Skeletal muscle satellite cell (primary cell): ENCODE measurements at regions not wholly inside any gene's neighbourhood (a gene's known extent, or its start where the extent isn't known, plus 50 kb on each side); places are given as distances from the start of the nearest gene placed in this dataset.
"Not testable (repeated sequence)": the region's sequence is repeated elsewhere in the genome, so short reads cannot be mapped to it uniquely, and the experiment has no call there.

Experiments
- H3K27me3 ChIP-seq: 2 replicates; pipeline ENCODE4 v1.7.0; 2013; ENCODE audit warnings: low read length; ENCODE audit not compliant: control insufficient read depth, insufficient read depth
- H3K36me3 ChIP-seq: 2 replicates; pipeline ENCODE4 v1.7.0; 2013; ENCODE audit warnings: mild to moderate bottlenecking, control low read depth, low read length; ENCODE audit not compliant: insufficient read depth
- H3K4me1 ChIP-seq: 2 replicates; pipeline ENCODE4 v1.7.0; 2013; ENCODE audit warnings: low read length; ENCODE audit not compliant: control insufficient read depth, insufficient read depth
- H3K4me2 ChIP-seq: 2 replicates; pipeline ENCODE4 v1.7.0; 2013; ENCODE audit warnings: mild to moderate bottlenecking, low read length
- H3K4me3 ChIP-seq: 2 replicates; pipeline ENCODE4 v1.7.0; 2013; ENCODE audit warnings: low read length
- H3K9ac ChIP-seq: 2 replicates; pipeline ENCODE4 v1.7.0; 2013; ENCODE audit warnings: mild to moderate bottlenecking, low read depth, low read length, moderate library complexity
- H3K9me3 ChIP-seq: replicated peaks from 2 replicates; pipeline ENCODE4 v1.7.0; 2013; ENCODE audit warnings: mild to moderate bottlenecking, control low read depth, low read length

GRCh38 chr15:62416526-62416925 lies 251.4 kb upstream of the C2CD4B start:
- H3K4me3 ChIP-seq = no peak overlapping the region
- H3K9me3 ChIP-seq = no peaks in the 10 kb centered on the region
- no peak overlapping the region for H3K9ac ChIP-seq
- H3K27me3 ChIP-seq = no peaks in the 10 kb centered on the region
- H3K36me3 ChIP-seq = no peaks in the 10 kb centered on the region
- H3K4me2 ChIP-seq = no peak overlapping the region
- H3K4me1 ChIP-seq = peaks cover 34% of the 10 kb centered on the region

- no peak overlapping the region for H3K4me3 ChIP-seq
- no peak overlapping the region for H3K9ac ChIP-seq
- no peaks in the 10 kb centered on the region for H3K36me3 ChIP-seq
- H3K4me1 ChIP-seq = peaks cover 34% of the 10 kb centered on the region
- no peaks in the 10 kb centered on the region for H3K27me3 ChIP-seq
- peak overlapping the region; percentile 26 for H3K4me2 ChIP-seq
- H3K9me3 ChIP-seq = no peaks in the 10 kb centered on the region
Observed at GRCh38 chr15:62417439-62417838, 252.4 kb upstream of the C2CD4B start.

- H3K4me3 ChIP-seq, H3K9ac ChIP-seq, H3K9me3 ChIP-seq, H3K27me3 ChIP-seq, H3K36me3 ChIP-seq, H3K4me2 ChIP-seq: not testable (repeated sequence)
- peaks cover 30% of the 10 kb centered on the region for H3K4me1 ChIP-seq
Observed at GRCh38 chr15:62418496-62418895, 253.4 kb upstream of the C2CD4B start.

- Histone ChIP-seq H3K36me3 (no peaks in the 10 kb centered on the region), H3K9me3 (no peaks in the 10 kb centered on the region), H3K4me1 (peaks cover 28% of the 10 kb centered on the region), H3K9ac (no peak overlapping the region), H3K4me3 (no peak overlapping the region), H3K4me2 (no peak overlapping the region), H3K27me3 (no peaks in the 10 kb centered on the region)
Observed at GRCh38 chr15:62419192-62419591, 254.1 kb upstream of the C2CD4B start.

GRCh38 chr15:62420371-62420770 lies 255.3 kb upstream of the C2CD4B start:
- H3K27me3 ChIP-seq, H3K9ac ChIP-seq, H3K4me2 ChIP-seq, H3K36me3 ChIP-seq, H3K9me3 ChIP-seq, H3K4me3 ChIP-seq: not testable (repeated sequence)
- peaks cover 24% of the 10 kb centered on the region for H3K4me1 ChIP-seq

GRCh38 chr15:62421289-62421688 lies 256.2 kb upstream of the C2CD4B start:
- Histone ChIP-seq H3K9me3 (no peaks in the 10 kb centered on the region), H3K4me2 (no peak overlapping the region), H3K27me3 (no peaks in the 10 kb centered on the region), H3K4me1 (peaks cover 22% of the 10 kb centered on the region), H3K36me3 (no peaks in the 10 kb centered on the region), H3K9ac (no peak overlapping the region), H3K4me3 (no peak overlapping the region)

GRCh38 chr15:62426387-62426956 lies 261.4 kb upstream of the C2CD4B start:
- no peaks in the 10 kb centered on the region for H3K36me3 ChIP-seq
- H3K9me3 ChIP-seq = no peaks in the 10 kb centered on the region
- H3K4me1 ChIP-seq = peaks cover 14% of the 10 kb centered on the region
- no peak overlapping the region for H3K9ac ChIP-seq
- no peak overlapping the region for H3K4me3 ChIP-seq
- peak overlapping the region; percentile 7 for H3K4me2 ChIP-seq
- H3K27me3 ChIP-seq = no peaks in the 10 kb centered on the region

GRCh38 chr15:62428259-62428658 lies 263.2 kb upstream of the C2CD4B start:
- Histone ChIP-seq H3K9ac (no peak overlapping the region), H3K27me3 (no peaks in the 10 kb centered on the region), H3K9me3 (no peaks in the 10 kb centered on the region), H3K36me3 (no peaks in the 10 kb centered on the region), H3K4me3 (no peak overlapping the region), H3K4me1 (peaks cover 30% of the 10 kb centered on the region), H3K4me2 (no peak overlapping the region)

GRCh38 chr15:62428851-62429598 lies 263.9 kb upstream of the C2CD4B start:
- Histone ChIP-seq H3K4me3 (no peak overlapping the region), H3K4me2 (no peak overlapping the region), H3K36me3 (no peaks in the 10 kb centered on the region), H3K9me3 (no peaks in the 10 kb centered on the region), H3K9ac (no peak overlapping the region), H3K27me3 (no peaks in the 10 kb centered on the region), H3K4me1 (peaks cover 31% of the 10 kb centered on the region)

- no peak overlapping the region for H3K4me3 ChIP-seq
- H3K4me1 ChIP-seq = peaks cover 31% of the 10 kb centered on the region
- H3K36me3 ChIP-seq = no peaks in the 10 kb centered on the region
- H3K4me2 ChIP-seq = no peak overlapping the region
- H3K27me3 ChIP-seq = no peaks in the 10 kb centered on the region
- H3K9me3 ChIP-seq = no peaks in the 10 kb centered on the region
- H3K9ac ChIP-seq = no peak overlapping the region
Observed at GRCh38 chr15:62430056-62430455, 265.0 kb upstream of the C2CD4B start.

GRCh38 chr15:62430552-62430951 lies 265.5 kb upstream of the C2CD4B start:
- no peak overlapping the region for H3K9ac ChIP-seq
- peaks cover 31% of the 10 kb centered on the region for H3K4me1 ChIP-seq
- H3K27me3 ChIP-seq = no peaks in the 10 kb centered on the region
- H3K4me2 ChIP-seq = no peak overlapping the region
- no peaks in the 10 kb centered on the region for H3K9me3 ChIP-seq
- H3K36me3 ChIP-seq = no peaks in the 10 kb centered on the region
- H3K4me3 ChIP-seq = no peak overlapping the region
